Vagina (tissue), 2 donors: ENCODE measurements at regions not wholly inside any gene's neighbourhood (a gene's known extent, or its start where the extent isn't known, plus 50 kb on each side); places are given as distances from the start of the nearest gene placed in this dataset.

ENCODE experiments used
- POLR2A ChIP-seq, 2 donors: fragments of 450-650 bp; IDR thresholded peaks; one replicate each; pipeline ENCODE4 v1.6.1; 2017; ENCODE audit warnings: antibody characterized with exemption in 2 of 2, mild to moderate bottlenecking in 2 of 2, moderate library complexity in 2 of 2
- POLR2AphosphoS5 ChIP-seq, 2 donors: sonication (generic); formaldehyde crosslinking; IDR thresholded peaks; one replicate each; pipeline ENCODE4 v1.9.0; 2017; ENCODE audit warnings: antibody characterized with exemption in 2 of 2, mild to moderate bottlenecking in 2 of 2, low read depth in 1 of 2; ENCODE audit not compliant: insufficient read depth in 1 of 2
- TF ChIP-seq, protein P1 (sequence below), 3 experiments: fragments of 450-650 bp in 2 of 3; fragments of 200-600 bp in 1 of 3; sonication (generic) in 1 of 3; IDR thresholded peaks; one replicate each; pipeline ENCODE4 v1.5.1; 2017 to 2019; ENCODE audit warnings: antibody characterized with exemption in 3 of 3, mild to moderate bottlenecking in 2 of 3, moderate library complexity in 2 of 3

DNA sequence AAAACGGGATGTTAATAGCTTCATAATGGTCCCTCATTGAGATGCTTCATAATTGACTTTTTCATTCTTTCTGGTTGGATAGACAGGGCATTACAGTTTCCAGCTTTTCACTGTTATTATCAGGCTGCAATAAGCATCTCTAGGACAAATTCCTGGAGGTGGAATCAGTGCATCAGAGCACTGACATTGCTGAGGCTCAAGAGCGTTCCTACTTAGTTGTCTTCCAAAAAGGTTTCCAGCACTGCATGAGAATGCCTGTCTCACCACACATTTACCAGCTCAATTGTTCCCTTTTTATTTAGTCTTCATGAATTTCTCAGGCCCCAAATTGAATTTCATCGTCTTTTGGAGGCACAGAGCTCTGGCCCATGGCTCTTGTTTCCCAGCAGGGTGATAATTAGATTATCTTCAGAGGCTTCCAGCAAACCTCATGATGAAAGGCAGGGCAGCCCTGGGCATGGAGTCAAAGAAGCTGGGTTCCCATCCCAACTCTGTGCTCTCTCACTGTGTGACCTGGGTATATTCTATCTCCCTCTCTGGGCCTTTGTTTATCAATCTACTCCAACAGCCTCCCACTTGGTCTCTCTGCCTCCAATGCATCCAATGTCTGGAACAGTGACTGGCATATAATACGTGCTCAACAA is 451.4 kb downstream of the PTPRU start:
- TF ChIP-seq, protein P1, sequence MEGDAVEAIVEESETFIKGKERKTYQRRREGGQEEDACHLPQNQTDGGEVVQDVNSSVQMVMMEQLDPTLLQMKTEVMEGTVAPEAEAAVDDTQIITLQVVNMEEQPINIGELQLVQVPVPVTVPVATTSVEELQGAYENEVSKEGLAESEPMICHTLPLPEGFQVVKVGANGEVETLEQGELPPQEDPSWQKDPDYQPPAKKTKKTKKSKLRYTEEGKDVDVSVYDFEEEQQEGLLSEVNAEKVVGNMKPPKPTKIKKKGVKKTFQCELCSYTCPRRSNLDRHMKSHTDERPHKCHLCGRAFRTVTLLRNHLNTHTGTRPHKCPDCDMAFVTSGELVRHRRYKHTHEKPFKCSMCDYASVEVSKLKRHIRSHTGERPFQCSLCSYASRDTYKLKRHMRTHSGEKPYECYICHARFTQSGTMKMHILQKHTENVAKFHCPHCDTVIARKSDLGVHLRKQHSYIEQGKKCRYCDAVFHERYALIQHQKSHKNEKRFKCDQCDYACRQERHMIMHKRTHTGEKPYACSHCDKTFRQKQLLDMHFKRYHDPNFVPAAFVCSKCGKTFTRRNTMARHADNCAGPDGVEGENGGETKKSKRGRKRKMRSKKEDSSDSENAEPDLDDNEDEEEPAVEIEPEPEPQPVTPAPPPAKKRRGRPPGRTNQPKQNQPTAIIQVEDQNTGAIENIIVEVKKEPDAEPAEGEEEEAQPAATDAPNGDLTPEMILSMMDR (IDR thresholded peaks at IDR 0.05), result no peak
- TF ChIP-seq POLR2AphosphoS5 (IDR thresholded peaks at IDR 0.05; ENCODE audit: insufficient read depth in 1 of 2, low read depth in 1 of 2) (no peak), POLR2A (IDR thresholded peaks at IDR 0.05) (no peak)
